Keratinocyte (primary cell): ENCODE measurements at regions not wholly inside any gene's neighbourhood (a gene's known extent, or its start where the extent isn't known, plus 50 kb on each side); places are given as distances from the start of the nearest gene placed in this dataset.

ENCODE experiments used
- DNase-seq: peaks from one replicate; pipeline ENCODE4 v3.0.0-alpha.2; 2011; ENCODE audit warnings: low read depth, missing footprints, low spot score
- FAIRE-seq: peaks from 2 replicates; lab custom pipeline; 2011; peaks lifted over from hg19 to GRCh38; lab: Jason Lieb, UNC
- H2AFZ ChIP-seq: 2 replicates; pipeline ENCODE4 v1.6.0; 2012; ENCODE audit warnings: low read length, control low read depth, inconsistent platforms; ENCODE audit not compliant: control insufficient read depth
- H3K27ac ChIP-seq: 2 replicates; pipeline ENCODE4 v1.5.1; 2011; ENCODE audit warnings: low read length; ENCODE audit not compliant: control insufficient read depth, insufficient read depth
- H3K27me3 ChIP-seq: 3 replicates; pipeline ENCODE4 v1.6.0; 2011; ENCODE audit warnings: low read length; ENCODE audit not compliant: control insufficient read depth, insufficient read depth; ENCODE audit errors: extremely low read depth
- H3K36me3 ChIP-seq, 2 experiments: 2 replicates in 1 of 2; 3 replicates in 1 of 2; pipeline ENCODE4 v1.5.1; 2011; ENCODE audit warnings: low read length in 2 of 2, mild to moderate bottlenecking in 1 of 2; ENCODE audit not compliant: control insufficient read depth in 2 of 2, insufficient read depth in 2 of 2; ENCODE audit errors: extremely low read depth in 1 of 2
- H3K4me1 ChIP-seq: 3 replicates; pipeline ENCODE4 v1.5.1; 2011; ENCODE audit warnings: low read length; ENCODE audit not compliant: control insufficient read depth, insufficient read depth; ENCODE audit errors: extremely low read depth
- H3K4me2 ChIP-seq: 3 replicates; pipeline ENCODE4 v1.6.0; 2011; ENCODE audit warnings: low read depth, low read length; ENCODE audit not compliant: control insufficient read depth, insufficient read depth; ENCODE audit errors: extremely low read depth
- H3K4me3 ChIP-seq, 3 experiments: fragments of 200-600 bp in 1 of 3; sonication (generic) in 1 of 3; 2 replicates in 2 of 3; 3 replicates in 1 of 3; pipeline ENCODE4 v1.5.1; 2011 to 2016; ENCODE audit warnings: low read length in 3 of 3, mild to moderate bottlenecking in 3 of 3, control low read depth in 2 of 3, inconsistent platforms in 1 of 3, low read depth in 1 of 3, mixed read lengths in 1 of 3, mixed run types in 1 of 3, moderate library complexity in 1 of 3; ENCODE audit not compliant: control insufficient read depth in 2 of 3, insufficient read depth in 2 of 3; ENCODE audit errors: extremely low read depth in 1 of 3
- H3K79me2 ChIP-seq: 2 replicates; pipeline ENCODE4 v1.6.0; 2012; ENCODE audit warnings: low read length; ENCODE audit not compliant: control insufficient read depth, insufficient read depth
- H3K9ac ChIP-seq: 3 replicates; pipeline ENCODE4 v1.6.0; 2011; ENCODE audit warnings: low read length; ENCODE audit not compliant: control insufficient read depth, insufficient read depth; ENCODE audit errors: extremely low read depth
- H3K9me1 ChIP-seq: 3 replicates; pipeline ENCODE4 v1.6.0; 2011; ENCODE audit warnings: low read length; ENCODE audit not compliant: control insufficient read depth, insufficient read depth; ENCODE audit errors: extremely low read depth
- H3K9me3 ChIP-seq: 2 replicates; pipeline ENCODE4 v1.5.1; 2012; ENCODE audit warnings: low read depth, low read length; ENCODE audit not compliant: control insufficient read depth
- H4K20me1 ChIP-seq: 3 replicates; pipeline ENCODE4 v1.6.0; 2011; ENCODE audit warnings: low read length; ENCODE audit not compliant: control insufficient read depth, insufficient read depth; ENCODE audit errors: extremely low read depth
- CTCF ChIP-seq, 3 experiments: IDR thresholded peaks in 1 of 3; conservative IDR thresholded peaks in 1 of 3; optimal IDR thresholded peaks in 1 of 3; 2 replicates in 2 of 3; 3 replicates in 1 of 3; pipeline versions ENCODE3 to v1.5.1; 2011; ENCODE audit warnings: low read length in 3 of 3, mild to moderate bottlenecking in 3 of 3, moderate library complexity in 2 of 3, control low read depth in 1 of 3, inconsistent platforms in 1 of 3; ENCODE audit not compliant: insufficient read depth in 2 of 3; ENCODE audit errors: extremely low read depth in 1 of 3
- EZH2 ChIP-seq: IDR thresholded peaks from one replicate; pipeline ENCODE4 v1.6.1; 2012; ENCODE audit warnings: inconsistent platforms, mild to moderate bottlenecking, low read length, moderate library complexity
- dilution Hi-C: fragments of 300-500 bp; cut with MboI; formaldehyde crosslinking; loops from one replicate; pipeline ENCODE4 v1.7.0; 2020; ENCODE audit warnings: low sequenced_read_pairs; ENCODE audit not compliant: extremely low pct_ligation_motif_present

GRCh38 chr20:61045091-61045490 is 207.0 kb upstream of the CDH4 start:
- no peak for FAIRE-seq
- H3K4me3 ChIP-seq: no peak overlapping the region
- H3K27me3 ChIP-seq: peaks cover 8% of the 10 kb centered on the region
- DNase-seq: no peak
- no peaks in the 10 kb centered on the region for H3K4me1 ChIP-seq
- TF ChIP-seq CTCF (optimal IDR thresholded peaks at IDR 0.05 in 1 of 3, IDR thresholded peaks at IDR 0.05 in 1 of 3, conservative IDR thresholded peaks at IDR 0.05 in 1 of 3; ENCODE audit: extremely low read depth in 1 of 3, insufficient read depth in 2 of 3, low read length in 3 of 3) (no peak), EZH2 (no peak)
- no peaks in the 10 kb centered on the region for H3K36me3 ChIP-seq
- no peak overlapping the region for H3K9ac ChIP-seq
- dilution Hi-C loops: no loop called here
- H3K27ac ChIP-seq: no peak overlapping the region
- H3K79me2 ChIP-seq: no peaks in the 10 kb centered on the region
- H3K9me3 ChIP-seq: no peaks in the 10 kb centered on the region
- no peak overlapping the region for H2AFZ ChIP-seq
- no peak overlapping the region for H3K4me2 ChIP-seq
- no peaks in the 10 kb centered on the region for H4K20me1 ChIP-seq
- H3K9me1 ChIP-seq: no peaks in the 10 kb centered on the region

- FAIRE-seq (no peak), DNase-seq (no peak)
- no peak overlapping the region for H3K27ac ChIP-seq
- no peaks in the 10 kb centered on the region for H3K9me3 ChIP-seq
- H3K9ac ChIP-seq: no peak overlapping the region
- peaks cover 2% of the 10 kb centered on the region for H3K27me3 ChIP-seq
- no peaks in the 10 kb centered on the region for H3K79me2 ChIP-seq
- H3K4me3 ChIP-seq: no peak overlapping the region
- H3K9me1 ChIP-seq: no peaks in the 10 kb centered on the region
- H3K4me1 ChIP-seq: no peaks in the 10 kb centered on the region
- H4K20me1 ChIP-seq: no peaks in the 10 kb centered on the region
- no peak overlapping the region for H3K4me2 ChIP-seq
- no peak overlapping the region for H2AFZ ChIP-seq
- no peaks in the 10 kb centered on the region for H3K36me3 ChIP-seq
- no peak for TF ChIP-seq EZH2
- TF ChIP-seq CTCF (optimal IDR thresholded peaks at IDR 0.05 in 1 of 3, IDR thresholded peaks at IDR 0.05 in 1 of 3, conservative IDR thresholded peaks at IDR 0.05 in 1 of 3; ENCODE audit: extremely low read depth in 1 of 3, insufficient read depth in 2 of 3, low read length in 3 of 3): no peak
- dilution Hi-C loops: no loop called here
Measured at GRCh38 chr20:61045876-61046585, 206.0 kb upstream of the CDH4 start.
